Endothelial cell of umbilical vein (primary cell): ENCODE measurements at regions not wholly inside any gene's neighbourhood (a gene's known extent, or its start where the extent isn't known, plus 50 kb on each side); places are given as distances from the start of the nearest gene placed in this dataset.

ENCODE experiments used
- BruUV-seq: library from RNA; stranded (reverse); fragments of 400-500 nt; replicated peaks from 2 replicates; lab custom pipeline; 2021; lab: Mats Ljungman, UMichigan
- CTCF ChIA-PET: fragments of 300-600, 350-600 bp; sonication (Branson Sonifier 250); formaldehyde crosslinking; loops from one replicate; lab custom pipeline; 2021; ENCODE audit warnings: antibody characterized with exemption, inconsistent platforms; lab: Charles Lee
- POLR2A ChIA-PET: fragments of 300-600, 350-600 bp; sonication (Branson Sonifier 250); formaldehyde crosslinking; loops from one replicate; lab custom pipeline; 2021; ENCODE audit warnings: antibody characterized with exemption, inconsistent platforms; lab: Charles Lee
- DNase-seq: peaks from one replicate; pipeline ENCODE4 v3.0.0-alpha.2; 2011; ENCODE audit warnings: low read depth, low spot score
- FAIRE-seq: peaks from 2 replicates; lab custom pipeline; 2011; peaks lifted over from hg19 to GRCh38; lab: Jason Lieb, UNC
- H2AFZ ChIP-seq: 2 replicates; pipeline ENCODE4 v1.6.0; 2012; ENCODE audit warnings: low read depth, low read length, control low read depth, inconsistent platforms
- H3K27ac ChIP-seq: 2 replicates; pipeline ENCODE4 v1.5.1; 2011; ENCODE audit warnings: low read depth, mild to moderate bottlenecking, control low read depth, low read length, moderate library complexity; ENCODE audit not compliant: insufficient read depth
- H3K27me3 ChIP-seq, 2 experiments: 2 replicates each; pipeline versions ENCODE4 v1.6.0 to v1.6.1; 2011; ENCODE audit warnings: low read length in 2 of 2, mixed read lengths in 1 of 2; ENCODE audit not compliant: control insufficient read depth in 2 of 2, insufficient read depth in 2 of 2
- H3K36me3 ChIP-seq, 2 experiments: 2 replicates in 1 of 2; 3 replicates in 1 of 2; pipeline ENCODE4 v1.5.1; 2011; ENCODE audit warnings: low read length in 2 of 2, mild to moderate bottlenecking in 1 of 2, moderate library complexity in 1 of 2; ENCODE audit not compliant: control insufficient read depth in 2 of 2, insufficient read depth in 2 of 2; ENCODE audit errors: extremely low read depth in 1 of 2
- H3K4me1 ChIP-seq: 3 replicates; pipeline ENCODE4 v1.5.1; 2011; ENCODE audit warnings: mild to moderate bottlenecking, low read length; ENCODE audit not compliant: control insufficient read depth, insufficient read depth; ENCODE audit errors: extremely low read depth
- H3K4me2 ChIP-seq: 2 replicates; pipeline ENCODE4 v1.6.1; 2011; ENCODE audit warnings: low read length, control low read depth, mixed read lengths; ENCODE audit not compliant: insufficient read depth
- H3K4me3 ChIP-seq, 3 experiments: fragments of 200-600 bp in 1 of 3; sonication (generic), shearing (Covaris generic) in 1 of 3; replicated peaks in 1 of 3; 2 replicates each; pipeline ENCODE4 v1.5.1; 2011 to 2016; ENCODE audit warnings: control low read depth in 3 of 3, low read length in 3 of 3, mild to moderate bottlenecking in 2 of 3, inconsistent platforms in 1 of 3, low read depth in 1 of 3, moderate library complexity in 1 of 3; ENCODE audit not compliant: insufficient read depth in 1 of 3
- H3K79me2 ChIP-seq: 2 replicates; pipeline ENCODE4 v1.6.0; 2012; ENCODE audit warnings: low read length, inconsistent platforms; ENCODE audit not compliant: control insufficient read depth, insufficient read depth
- H3K9ac ChIP-seq: replicated peaks from 2 replicates; pipeline ENCODE3; 2011; ENCODE audit warnings: low read length, control low read depth; ENCODE audit not compliant: insufficient read depth; ENCODE audit errors: extremely low read depth
- H3K9me1 ChIP-seq: replicated peaks from 3 replicates; pipeline ENCODE4 v1.6.0; 2011; ENCODE audit warnings: mild to moderate bottlenecking, low read length; ENCODE audit not compliant: control insufficient read depth, insufficient read depth; ENCODE audit errors: extremely low read depth
- H3K9me3 ChIP-seq: replicated peaks from 2 replicates; pipeline ENCODE4 v1.5.1; 2012; ENCODE audit warnings: low read length, inconsistent platforms; ENCODE audit not compliant: control insufficient read depth, insufficient read depth
- H4K20me1 ChIP-seq: replicated peaks from 2 replicates; pipeline ENCODE3; 2011; ENCODE audit warnings: mild to moderate bottlenecking, low read length; ENCODE audit not compliant: control insufficient read depth, insufficient read depth; ENCODE audit errors: extremely low read depth
- CTCF ChIP-seq, 2 donors: IDR thresholded peaks; 1 replicate in 1 of 2; 2 replicates in 1 of 2; pipeline ENCODE4 v1.5.1; 2011; ENCODE audit warnings: low read length in 2 of 2, mild to moderate bottlenecking in 2 of 2, moderate library complexity in 2 of 2, control low read depth in 1 of 2, inconsistent platforms in 1 of 2, low read depth in 1 of 2; ENCODE audit not compliant: insufficient read depth in 1 of 2; ENCODE audit errors: extremely low read depth in 1 of 2
- EZH2 ChIP-seq: IDR thresholded peaks from 2 replicates; pipeline ENCODE4 v1.6.1; 2012; ENCODE audit warnings: borderline replicate concordance, low read depth, mild to moderate bottlenecking, moderate library complexity, low read length, inconsistent platforms; ENCODE audit not compliant: severe bottlenecking
- FOS ChIP-seq: IDR thresholded peaks from 2 replicates; pipeline ENCODE4 v1.6.1; 2011; ENCODE audit warnings: mild to moderate bottlenecking, low read length, moderate library complexity, borderline replicate concordance; ENCODE audit not compliant: insufficient read depth
- GATA2 ChIP-seq: IDR thresholded peaks from 2 replicates; pipeline ENCODE4 v1.7.0; 2011; ENCODE audit warnings: low read depth, mild to moderate bottlenecking, moderate library complexity, mixed read lengths, low read length; ENCODE audit not compliant: insufficient read length, insufficient read depth
- JUN ChIP-seq: IDR thresholded peaks from 2 replicates; pipeline ENCODE4 v1.6.1; 2011; ENCODE audit warnings: borderline replicate concordance, low read depth; ENCODE audit not compliant: insufficient read length, insufficient read depth
- MAX ChIP-seq: IDR thresholded peaks from 2 replicates; pipeline ENCODE4 v1.6.1; 2011; ENCODE audit not compliant: insufficient read depth, insufficient read length
- MYC ChIP-seq: IDR thresholded peaks from one replicate; pipeline ENCODE4 v1.6.1; 2011; ENCODE audit warnings: mild to moderate bottlenecking, low read depth, low read length
- POLR2A ChIP-seq: IDR thresholded peaks from 2 replicates; pipeline ENCODE4 v1.6.1; 2012; ENCODE audit warnings: low read depth, mild to moderate bottlenecking, control low read depth, low read length
- POLR2AphosphoS5 ChIP-seq: IDR thresholded peaks from 2 replicates; pipeline ENCODE4 v1.6.1; 2012; ENCODE audit warnings: low read depth, mild to moderate bottlenecking, control low read depth, low read length, moderate library complexity; ENCODE audit not compliant: insufficient read depth
- dilution Hi-C: fragments of 300-500 bp; cut with MboI; formaldehyde crosslinking; loops from one replicate; pipeline ENCODE4 v1.15.0; 2019; ENCODE audit warnings: low sequenced_read_pairs; ENCODE audit not compliant: extremely low pct_ligation_motif_present
- intact Hi-C: fragments of 100-400 bp; cut with micrococcal nuclease; formaldehyde crosslinking; loops from one replicate; pipeline ENCODE4 v1.10.0; 2022

- CTCF ChIA-PET, result interaction anchor here (1.2 to 2.0 kb wide), 3 partner anchors 93 to 450 kb away, joined by 3 to 6 read pairs (median 5); no protein-coding TSS in a partner anchor
- dilution Hi-C loops, result no loop called here
These were observed 94.5 kb upstream of the SULF2 start for GRCh38 chr20:47879771-47880170.

GRCh38 chr20:47878601-47879027 lies 93.3 kb upstream of the SULF2 start:
- H2AFZ ChIP-seq, result no peak overlapping the region
- ChIA-PET POLR2A (no interaction called here), CTCF (interaction anchor here (1.1 to 2.0 kb wide), 6 partner anchors 17 to 742 kb away, joined by 3 to 6 read pairs (median 4); no protein-coding TSS in a partner anchor)
- no peaks in the 10 kb centered on the region for H3K36me3 ChIP-seq
- no peaks in the 10 kb centered on the region for H4K20me1 ChIP-seq
- no TSS peak for BruUV-seq
- no peaks in the 10 kb centered on the region for H3K9me3 ChIP-seq
- no peak overlapping the region for H3K4me3 ChIP-seq
- DNase-seq (peak; percentile 89), FAIRE-seq (peak; percentile 97)
- H3K27me3 ChIP-seq, result no peaks in the 10 kb centered on the region
- peak overlapping the region; percentile 84 for H3K27ac ChIP-seq
- H3K4me2 ChIP-seq, result peak overlapping the region; percentile 29
- dilution Hi-C loops (no loop called here), intact Hi-C loops (loop anchor here (1.0 kb wide), 5 partner anchors 72 to 742 kb away; no protein-coding TSS in a partner anchor)
- TF ChIP-seq JUN (peak; percentile 95), MAX (peak; percentile 93), MYC (no peak), EZH2 (no peak), GATA2 (peak; percentile 65), POLR2AphosphoS5 (peak; percentile 83), CTCF (IDR thresholded peaks at IDR 0.05; ENCODE audit: extremely low read depth in 1 of 2, insufficient read depth in 1 of 2, low read depth in 1 of 2, low read length in 2 of 2) (no peak), FOS (peak; percentile 95), POLR2A (no peak)
- H3K9ac ChIP-seq, result no peak overlapping the region
- no peaks in the 10 kb centered on the region for H3K79me2 ChIP-seq
- peaks cover 47% of the 10 kb centered on the region for H3K4me1 ChIP-seq
- H3K9me1 ChIP-seq, result no peaks in the 10 kb centered on the region

More at GRCh38 chr20:47879771-47880170, 94.5 kb upstream of the SULF2 start:
- no peak overlapping the region for H3K4me2 ChIP-seq
- no TSS peak for BruUV-seq
- no peaks in the 10 kb centered on the region for H3K79me2 ChIP-seq
- H3K9me1 ChIP-seq, result no peaks in the 10 kb centered on the region
- DNase-seq, result no peak
- H3K27me3 ChIP-seq, result no peaks in the 10 kb centered on the region
- H3K36me3 ChIP-seq, result no peaks in the 10 kb centered on the region
- no peak overlapping the region for H2AFZ ChIP-seq
- peaks cover 47% of the 10 kb centered on the region for H3K4me1 ChIP-seq
- H3K4me3 ChIP-seq, result no peak overlapping the region
- POLR2A ChIA-PET, result no interaction called here
- intact Hi-C loops, result no loop called here
- H4K20me1 ChIP-seq, result no peaks in the 10 kb centered on the region
- H3K9me3 ChIP-seq, result no peaks in the 10 kb centered on the region
- no peak overlapping the region for H3K27ac ChIP-seq
- no peak for TF ChIP-seq POLR2AphosphoS5
- TF ChIP-seq GATA2, result no peak
- TF ChIP-seq FOS, result no peak
- H3K9ac ChIP-seq, result no peak overlapping the region
- no peak for FAIRE-seq
